NCI-H345 (cell line): ENCODE measurements at regions not wholly inside any gene's neighbourhood (a gene's known extent, or its start where the extent isn't known, plus 50 kb on each side); places are given as distances from the start of the nearest gene placed in this dataset.
A peak's percentile ranks its signal among the peaks of the same experiment; 100 is the strongest.
"Not testable (repeated sequence)": the region's sequence is repeated elsewhere in the genome, so short reads cannot be mapped to it uniquely, and the experiment has no call there.

Experiments
- DNase-seq: peaks from one replicate; lab custom pipeline; 2025; lab: John Stamatoyannopoulos, UW

- not testable (repeated sequence) for DNase-seq
Measured at GRCh38 chr1:83395130-83395529, 603.8 kb downstream of the TTLL7 start.

GRCh38 chr1:83386946-83387345, 612.0 kb downstream of the TTLL7 start:
- not testable (repeated sequence) for DNase-seq

- DNase-seq = not testable (repeated sequence)
Measured at GRCh38 chr1:83383107-83383506, 615.8 kb downstream of the TTLL7 start.

- not testable (repeated sequence) for DNase-seq
Measured at GRCh38 chr1:83373018-83373417, 625.9 kb downstream of the TTLL7 start.

GRCh38 chr1:83369853-83370252, 629.1 kb downstream of the TTLL7 start:
- not testable (repeated sequence) for DNase-seq

- not testable (repeated sequence) for DNase-seq
Measured at GRCh38 chr1:83365320-83365719, 633.6 kb downstream of the TTLL7 start.

- not testable (repeated sequence) for DNase-seq
Measured at GRCh38 chr1:83345375-83345774, 653.6 kb downstream of the TTLL7 start.

- not testable (repeated sequence) for DNase-seq
Measured at GRCh38 chr1:83343767-83344166, 655.2 kb downstream of the TTLL7 start.

- not testable (repeated sequence) for DNase-seq
Measured at GRCh38 chr1:83342995-83343394, 655.9 kb downstream of the TTLL7 start.

- not testable (repeated sequence) for DNase-seq
Measured at GRCh38 chr1:83332308-83332707, 666.6 kb downstream of the TTLL7 start.

GRCh38 chr1:83318366-83318765, 680.6 kb downstream of the TTLL7 start:
- no peak for DNase-seq

- not testable (repeated sequence) for DNase-seq
Measured at GRCh38 chr1:83315446-83315845, 683.5 kb downstream of the TTLL7 start.

- not testable (repeated sequence) for DNase-seq
Measured at GRCh38 chr1:83310161-83310560, 688.8 kb downstream of the TTLL7 start.

- DNase-seq = not testable (repeated sequence)
Measured at GRCh38 chr1:83309035-83309434, 689.9 kb downstream of the TTLL7 start.

- DNase-seq = not testable (repeated sequence)
Measured at GRCh38 chr1:83306811-83307210, 692.1 kb downstream of the TTLL7 start.

- not testable (repeated sequence) for DNase-seq
Measured at GRCh38 chr1:83295594-83295993, 703.3 kb downstream of the TTLL7 start.

GRCh38 chr1:83287391-83287790, 711.5 kb downstream of the TTLL7 start:
- not testable (repeated sequence) for DNase-seq

GRCh38 chr1:83274656-83275055, 724.3 kb downstream of the TTLL7 start:
- DNase-seq = not testable (repeated sequence)

GRCh38 chr1:83272484-83272883, 726.4 kb downstream of the TTLL7 start:
- not testable (repeated sequence) for DNase-seq

GRCh38 chr1:83271834-83272233, 727.1 kb downstream of the TTLL7 start:
- peak; percentile 27 for DNase-seq

GRCh38 chr1:83270801-83271200, 728.1 kb downstream of the TTLL7 start:
- DNase-seq = not testable (repeated sequence)

- not testable (repeated sequence) for DNase-seq
Measured at GRCh38 chr1:83263808-83264207, 735.1 kb downstream of the TTLL7 start.

GRCh38 chr1:83251687-83252086, 747.2 kb downstream of the TTLL7 start:
- DNase-seq = not testable (repeated sequence)

GRCh38 chr1:83246780-83247179, 752.2 kb downstream of the TTLL7 start:
- peak; percentile 72 for DNase-seq
